Mucosa of stomach (tissue), 1 donor: ENCODE measurements at regions not wholly inside any gene's neighbourhood (a gene's known extent, or its start where the extent isn't known, plus 50 kb on each side); places are given as distances from the start of the nearest gene placed in this dataset.
"Not testable (repeated sequence)": the region's sequence is repeated elsewhere in the genome, so short reads cannot be mapped to it uniquely, and the experiment has no call there.

Source experiments
- H3K27me3 ChIP-seq: one replicate; pipeline ENCODE4 v1.7.0; 2013; ENCODE audit warnings: mild to moderate bottlenecking, low read length; ENCODE audit not compliant: control insufficient read depth, insufficient read depth
- H3K36me3 ChIP-seq: one replicate; pipeline ENCODE4 v1.7.0; 2013; ENCODE audit warnings: low read length; ENCODE audit not compliant: control insufficient read depth, insufficient read depth
- H3K4me1 ChIP-seq: one replicate; pipeline ENCODE4 v1.7.0; 2013; ENCODE audit warnings: mild to moderate bottlenecking, low read length; ENCODE audit not compliant: control insufficient read depth, insufficient read depth
- H3K4me3 ChIP-seq: one replicate; pipeline ENCODE4 v1.7.0; 2013; ENCODE audit warnings: low read length
- H3K9ac ChIP-seq: one replicate; pipeline ENCODE4 v1.7.0; 2013; ENCODE audit warnings: mild to moderate bottlenecking, low read length, moderate library complexity
- H3K9me3 ChIP-seq: one replicate; pipeline ENCODE4 v1.7.0; 2013; ENCODE audit warnings: mild to moderate bottlenecking, low read length, moderate library complexity; ENCODE audit not compliant: control insufficient read depth
- donor health status: Pancreatic carcinoma.

DNA sequence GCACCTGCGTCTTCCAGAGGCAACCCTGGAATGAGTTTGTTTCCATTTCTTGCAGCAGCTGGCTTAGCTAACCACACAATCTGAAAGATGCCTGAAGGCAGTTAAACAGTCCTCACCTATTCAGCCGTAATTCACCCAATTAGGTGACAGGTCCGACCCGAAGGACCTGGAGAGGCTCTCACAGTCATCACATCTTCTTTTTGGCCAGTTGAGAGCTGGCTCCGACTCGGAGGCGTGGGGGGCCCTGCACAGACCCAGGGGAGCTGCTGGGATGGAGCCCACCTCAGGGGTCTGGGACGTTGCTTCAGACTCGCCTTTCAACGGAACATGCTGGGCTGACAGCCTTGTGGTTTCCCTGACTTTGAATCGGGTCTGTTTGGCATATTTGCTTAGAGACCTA, 187.3 kb downstream of the RTP5 start:
- H3K4me1 ChIP-seq: no peaks in the 10 kb centered on the region

DNA sequence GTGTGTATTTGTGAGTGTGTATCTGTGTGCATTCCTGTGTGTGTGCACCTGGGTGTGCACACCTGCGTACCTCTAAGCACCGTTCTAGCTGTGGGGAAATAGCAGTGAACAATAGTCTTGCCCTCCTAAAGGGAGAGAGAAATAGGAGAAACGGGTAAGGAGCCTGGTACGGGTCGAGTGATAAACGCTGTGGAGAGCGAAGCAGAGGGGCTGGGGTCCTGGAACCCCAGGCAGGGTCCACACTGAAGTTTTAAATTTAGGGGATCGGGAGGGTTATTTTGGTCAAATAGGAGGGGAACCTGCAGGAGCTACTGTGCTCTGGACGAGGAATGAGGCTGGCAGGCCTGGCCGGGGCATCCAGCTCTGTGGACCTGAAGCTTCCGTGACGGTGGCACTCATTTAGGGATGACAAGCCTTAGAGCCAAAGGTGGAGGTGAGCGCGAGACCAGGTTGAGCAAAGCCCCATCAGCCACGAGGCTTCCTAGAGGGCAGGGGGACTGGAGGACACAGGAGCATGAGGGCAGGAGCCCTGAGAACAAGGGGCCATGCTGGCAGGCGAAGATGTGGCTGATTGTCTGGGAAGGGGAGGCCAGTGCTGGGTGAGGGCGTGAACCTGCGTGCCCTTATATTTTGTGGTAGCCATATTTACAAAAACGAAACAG, 188.0 kb downstream of the RTP5 start:
- Histone ChIP-seq H3K9me3 (no peaks in the 10 kb centered on the region), H3K4me3 (no peak overlapping the region), H3K9ac (no peak overlapping the region), H3K4me1 (no peaks in the 10 kb centered on the region), H3K36me3 (no peaks in the 10 kb centered on the region), H3K27me3 (peaks cover 5% of the 10 kb centered on the region)

More for the DNA sequence above, 187.3 kb downstream of the RTP5 start:
- Histone ChIP-seq H3K36me3 (no peaks in the 10 kb centered on the region), H3K9ac (no peak overlapping the region), H3K9me3 (no peaks in the 10 kb centered on the region), H3K27me3 (peaks cover 5% of the 10 kb centered on the region), H3K4me3 (no peak overlapping the region)

DNA sequence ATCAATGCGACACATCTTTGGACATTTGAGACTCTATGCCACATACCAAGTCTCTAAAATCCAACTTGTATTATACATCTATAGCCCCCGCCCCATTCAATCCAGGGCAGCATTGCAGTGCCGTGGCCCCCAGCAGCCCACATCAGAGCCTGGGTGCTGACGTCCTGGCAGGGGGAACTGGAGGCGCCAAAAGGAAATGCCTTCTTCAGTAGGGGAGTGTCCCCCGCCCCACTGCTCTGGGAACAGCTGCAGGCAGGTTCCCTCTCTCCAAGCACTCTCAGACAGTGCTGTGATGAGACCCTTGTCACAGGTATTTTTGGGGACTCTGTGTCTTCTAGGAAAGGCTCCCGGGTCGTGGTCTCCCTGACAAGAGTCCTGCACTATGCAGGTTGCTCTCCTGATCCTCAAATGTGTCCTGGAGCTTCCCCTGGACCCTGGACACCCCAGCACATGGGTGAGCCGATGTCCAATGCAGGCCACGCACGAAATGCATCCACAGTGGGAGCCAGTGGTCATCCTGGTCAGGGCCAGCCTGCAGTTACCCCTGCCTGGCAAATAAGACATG, 188.7 kb downstream of the RTP5 start:
- H3K36me3 ChIP-seq: no peaks in the 10 kb centered on the region
- peaks cover 5% of the 10 kb centered on the region for H3K27me3 ChIP-seq
- H3K9me3 ChIP-seq: no peaks in the 10 kb centered on the region

DNA sequence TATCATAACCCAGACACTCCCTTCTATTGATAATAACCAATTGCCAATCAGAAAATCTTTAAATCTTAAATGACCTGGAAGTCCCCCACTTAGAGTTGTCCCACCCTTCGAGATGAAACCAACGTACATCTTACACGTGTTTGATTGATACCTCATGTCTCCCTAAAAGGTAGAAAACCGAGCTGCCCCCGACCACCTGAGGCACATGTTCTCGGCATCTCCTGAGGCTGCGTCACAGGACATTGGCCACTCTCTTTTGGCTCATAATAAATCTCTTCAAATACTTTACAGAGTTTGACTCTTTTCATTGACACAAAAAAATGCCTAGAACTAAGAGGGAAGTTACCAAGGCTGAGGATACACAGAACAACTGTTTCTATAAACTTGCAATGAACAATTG, 190.0 kb downstream of the RTP5 start:
- Histone ChIP-seq H3K9ac (no peak overlapping the region), H3K4me1 (no peaks in the 10 kb centered on the region), H3K27me3 (peaks cover 5% of the 10 kb centered on the region), H3K36me3 (no peaks in the 10 kb centered on the region), H3K4me3 (no peak overlapping the region), H3K9me3 (no peaks in the 10 kb centered on the region)

More for the DNA sequence above, 188.7 kb downstream of the RTP5 start:
- H3K4me1 ChIP-seq: no peaks in the 10 kb centered on the region
- no peak overlapping the region for H3K4me3 ChIP-seq
- no peak overlapping the region for H3K9ac ChIP-seq

DNA sequence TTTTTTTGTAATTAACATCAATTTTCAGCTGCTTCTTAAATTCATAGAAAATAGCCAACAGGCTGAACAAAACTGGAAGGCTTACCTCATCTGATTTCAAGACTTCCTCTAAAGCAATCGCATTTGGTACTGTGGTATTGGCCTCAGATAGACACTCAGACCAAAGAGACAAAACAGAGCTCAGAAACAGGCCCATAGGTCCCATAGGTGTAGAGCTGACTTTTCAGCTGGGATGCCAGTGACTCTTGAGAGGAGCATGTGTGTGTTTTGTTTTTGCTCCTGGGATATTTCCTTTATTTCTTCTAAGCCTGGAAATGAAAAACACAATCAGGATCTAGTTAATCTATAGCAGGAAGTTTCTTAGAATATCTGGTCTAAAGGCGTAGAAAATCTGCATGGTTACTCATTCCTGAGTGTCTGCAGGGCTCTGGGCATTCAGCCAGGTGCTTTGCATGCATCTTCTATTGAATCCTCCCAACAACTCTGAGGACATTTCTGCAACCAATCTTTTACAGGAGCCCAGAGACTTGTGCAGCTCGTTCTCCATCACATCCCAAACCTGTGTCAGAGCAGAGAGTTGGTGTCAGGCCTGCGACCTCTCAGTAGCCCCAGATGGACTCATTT, 190.8 kb downstream of the RTP5 start:
- H3K4me3 ChIP-seq: no peak overlapping the region

DNA sequence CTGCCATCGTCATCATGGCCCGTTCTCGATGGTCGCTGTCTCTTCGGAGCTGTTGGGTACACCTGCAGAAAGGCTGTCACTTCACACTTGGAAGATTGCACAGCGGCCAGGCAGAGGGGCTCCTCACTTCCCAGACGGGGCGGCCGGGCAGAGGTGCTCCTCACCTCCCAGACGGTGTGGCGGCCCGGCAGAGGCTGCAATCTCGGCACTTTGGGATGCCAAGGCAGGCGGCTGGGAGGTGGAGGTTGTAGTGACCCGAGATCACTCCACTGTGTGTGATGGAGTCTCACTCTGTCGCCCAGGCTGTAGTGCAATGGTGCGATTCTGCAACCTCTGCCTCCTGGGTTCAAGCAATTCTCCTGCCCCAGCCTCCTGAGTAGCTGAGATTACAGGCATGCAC, 192.4 kb downstream of the RTP5 start:
- not testable (repeated sequence) for H3K27me3 ChIP-seq, H3K9me3 ChIP-seq, H3K4me3 ChIP-seq, H3K9ac ChIP-seq, H3K36me3 ChIP-seq, H3K4me1 ChIP-seq

More for the DNA sequence above, 190.8 kb downstream of the RTP5 start:
- H3K4me1 ChIP-seq: no peaks in the 10 kb centered on the region
- H3K9ac ChIP-seq: no peak overlapping the region
- no peaks in the 10 kb centered on the region for H3K9me3 ChIP-seq
- H3K27me3 ChIP-seq: peaks cover 5% of the 10 kb centered on the region
- no peaks in the 10 kb centered on the region for H3K36me3 ChIP-seq

DNA sequence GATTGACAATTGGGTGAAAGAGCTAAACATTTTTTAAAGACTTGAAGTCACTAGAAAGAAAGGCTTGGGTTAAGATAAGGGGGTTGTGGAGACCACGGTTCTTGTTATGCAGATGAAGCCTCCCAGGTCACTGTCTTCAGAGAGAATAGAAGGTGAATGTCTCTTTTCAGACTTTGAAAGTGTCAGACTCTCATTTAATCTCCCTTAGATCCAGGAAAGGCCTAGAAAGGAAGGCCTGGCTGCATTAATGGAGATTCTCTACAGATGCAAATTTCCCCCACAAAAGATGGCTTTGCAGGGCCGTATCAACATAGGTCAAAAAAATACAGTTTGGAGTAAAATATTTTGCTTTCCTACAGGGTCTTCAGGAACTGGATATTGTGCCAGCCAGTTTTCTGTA, 193.9 kb downstream of the RTP5 start:
- peaks cover 5% of the 10 kb centered on the region for H3K27me3 ChIP-seq
- no peaks in the 10 kb centered on the region for H3K36me3 ChIP-seq
- H3K9ac ChIP-seq: no peak overlapping the region
- H3K4me3 ChIP-seq: no peak overlapping the region
- H3K9me3 ChIP-seq: no peaks in the 10 kb centered on the region
- no peaks in the 10 kb centered on the region for H3K4me1 ChIP-seq

DNA sequence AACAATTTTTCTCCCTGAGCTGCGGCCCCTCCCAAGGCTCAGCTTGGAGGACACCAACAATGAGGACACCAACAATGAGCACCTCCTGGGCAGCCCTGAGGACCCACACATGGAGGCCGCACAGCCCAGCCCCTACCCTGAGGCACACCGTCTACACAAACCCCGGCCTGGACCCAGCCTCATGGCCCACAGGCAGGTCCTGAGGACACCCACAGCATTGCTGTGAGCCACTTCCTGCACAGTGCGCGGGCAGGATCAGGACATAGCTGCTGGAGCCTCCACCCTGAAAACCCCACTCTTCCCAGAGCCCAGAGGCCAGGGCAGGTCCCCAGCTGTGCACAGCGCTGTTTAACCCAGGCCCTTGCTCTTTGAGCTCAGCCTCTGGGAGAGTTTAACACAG, 194.3 kb downstream of the RTP5 start:
- H3K4me1 ChIP-seq: no peaks in the 10 kb centered on the region
- peaks cover 4% of the 10 kb centered on the region for H3K27me3 ChIP-seq
- no peak overlapping the region for H3K4me3 ChIP-seq
- H3K9ac ChIP-seq: no peak overlapping the region
- no peaks in the 10 kb centered on the region for H3K36me3 ChIP-seq
- H3K9me3 ChIP-seq: no peaks in the 10 kb centered on the region

DNA sequence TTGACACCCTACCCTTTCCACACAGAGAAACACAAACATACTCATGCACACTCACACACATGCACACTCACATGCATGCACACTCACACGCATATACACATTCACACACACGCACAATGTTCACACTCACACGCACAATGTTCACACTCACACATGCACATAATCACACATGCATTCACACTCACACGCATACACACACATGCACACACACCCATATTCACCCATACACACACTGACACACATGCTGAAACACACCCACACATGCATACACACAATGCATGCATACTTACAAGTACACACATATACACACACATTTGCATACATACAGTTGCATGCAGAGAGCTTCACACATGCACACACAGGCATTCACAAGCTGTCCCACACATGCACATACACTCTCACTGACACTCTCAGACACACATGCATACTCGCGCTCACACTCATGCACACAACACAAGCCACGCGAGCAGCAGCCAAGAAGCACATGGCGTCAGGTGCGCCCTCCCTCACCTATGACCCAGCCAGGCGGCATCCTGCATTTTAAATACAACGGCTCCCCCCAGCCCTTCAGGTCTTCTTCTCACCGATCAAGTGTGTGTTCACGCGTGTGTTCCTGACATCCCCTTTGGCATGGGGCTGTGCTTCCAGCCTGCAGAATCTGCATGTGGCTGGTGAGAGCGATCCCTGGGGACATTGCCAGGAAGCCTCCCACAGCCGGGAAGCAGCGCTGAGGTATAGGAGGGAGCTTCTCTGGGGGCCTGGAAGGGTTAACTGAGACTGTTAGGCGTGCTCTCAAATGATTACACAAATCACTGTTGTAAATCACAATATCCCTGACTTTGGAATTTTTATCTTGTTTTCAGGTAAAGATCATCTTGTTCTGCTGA, 195.1 kb downstream of the RTP5 start:
- no peaks in the 10 kb centered on the region for H3K9me3 ChIP-seq
- peaks cover 4% of the 10 kb centered on the region for H3K27me3 ChIP-seq
- no peak overlapping the region for H3K4me3 ChIP-seq
- no peaks in the 10 kb centered on the region for H3K4me1 ChIP-seq
- H3K9ac ChIP-seq: no peak overlapping the region
- no peaks in the 10 kb centered on the region for H3K36me3 ChIP-seq

DNA sequence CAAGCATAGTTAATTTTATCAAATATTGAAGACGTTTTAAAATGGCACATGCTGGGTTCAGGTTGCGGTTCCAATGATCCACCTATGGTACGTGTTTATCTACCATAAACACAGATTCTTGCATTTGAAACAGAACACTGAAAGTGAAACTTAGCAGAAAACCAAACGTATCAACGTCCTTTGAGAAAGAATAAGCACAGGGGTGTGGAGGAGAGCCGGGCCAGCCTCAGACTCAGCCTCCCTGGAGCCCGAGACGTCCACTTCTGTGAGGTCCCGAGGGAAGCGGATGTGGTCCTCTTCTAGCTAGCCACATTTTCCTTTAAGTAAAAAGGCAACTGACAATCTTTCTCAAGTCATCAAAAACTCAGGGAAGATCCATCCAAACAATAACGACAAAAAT, 195.9 kb downstream of the RTP5 start:
- Histone ChIP-seq H3K4me1 (no peaks in the 10 kb centered on the region), H3K4me3 (no peak overlapping the region), H3K36me3 (no peaks in the 10 kb centered on the region), H3K27me3 (peaks cover 4% of the 10 kb centered on the region), H3K9me3 (no peaks in the 10 kb centered on the region), H3K9ac (no peak overlapping the region)

DNA sequence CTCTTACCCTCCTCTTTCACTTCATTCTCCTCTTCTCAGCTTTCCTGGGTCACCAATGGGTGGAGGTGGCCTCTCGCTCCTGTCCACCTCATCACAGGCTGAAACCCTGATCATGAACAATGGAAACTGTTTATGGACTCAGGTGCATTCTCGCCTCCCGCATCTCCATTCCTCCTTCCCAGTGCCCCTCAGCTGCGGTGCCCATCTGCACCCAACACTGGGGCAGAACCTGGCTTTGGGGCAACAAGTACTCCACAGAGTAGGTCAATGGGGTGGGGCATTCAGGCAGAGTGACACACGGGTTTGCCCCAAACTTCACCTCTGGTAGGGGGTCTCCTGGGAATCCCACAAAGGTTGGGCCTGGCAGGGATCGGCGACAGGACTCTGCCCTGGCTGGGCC, 199.5 kb downstream of the RTP5 start:
- H3K9me3 ChIP-seq: no peaks in the 10 kb centered on the region
- H3K9ac ChIP-seq: no peak overlapping the region
- H3K4me1 ChIP-seq: no peaks in the 10 kb centered on the region
- H3K36me3 ChIP-seq: no peaks in the 10 kb centered on the region
- H3K27me3 ChIP-seq: peaks cover 4% of the 10 kb centered on the region
- H3K4me3 ChIP-seq: no peak overlapping the region

DNA sequence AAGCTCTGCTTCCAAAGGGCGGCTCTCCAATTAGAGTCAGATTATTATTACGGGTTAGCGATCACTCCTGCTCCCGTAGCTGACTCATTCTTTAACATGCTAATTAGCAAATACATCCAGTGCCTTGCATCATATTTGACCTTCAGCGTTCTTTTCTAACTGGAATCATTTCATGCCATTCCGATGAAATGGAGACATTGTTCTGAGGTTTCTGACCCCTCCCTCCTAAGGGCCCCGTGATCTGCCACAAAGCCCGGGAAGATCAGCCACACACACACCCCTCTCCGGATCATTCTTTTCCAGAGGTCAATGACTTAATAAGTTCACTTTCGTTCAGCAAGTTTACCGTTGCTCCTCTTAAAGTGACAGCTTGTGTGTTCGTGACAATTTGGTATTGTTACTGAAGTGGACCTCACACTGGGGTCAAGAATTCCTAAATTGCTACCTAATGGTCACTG, 200.4 kb downstream of the RTP5 start:
- not testable (repeated sequence) for H3K4me1 ChIP-seq, H3K9me3 ChIP-seq, H3K36me3 ChIP-seq, H3K27me3 ChIP-seq, H3K4me3 ChIP-seq, H3K9ac ChIP-seq
